Stimulated activated CD8-positive, alpha-beta memory T cell treated with anti-CD3 and anti-CD28 coated beads, Interleukin-15, amount 100 ng/mL, for 4 hours (primary cell): ENCODE measurements at regions not wholly inside any gene's neighbourhood (a gene's known extent, or its start where the extent isn't known, plus 50 kb on each side); places are given as distances from the start of the nearest gene placed in this dataset.
"Not testable (repeated sequence)": the region's sequence is repeated elsewhere in the genome, so short reads cannot be mapped to it uniquely, and the experiment has no call there.

Experiments used
- DNase-seq, 2 donors: peaks; one replicate each; pipeline ENCODE4 v3.0.0-alpha.2; 2020; ENCODE audit warnings: low read depth in 2 of 2

DNA sequence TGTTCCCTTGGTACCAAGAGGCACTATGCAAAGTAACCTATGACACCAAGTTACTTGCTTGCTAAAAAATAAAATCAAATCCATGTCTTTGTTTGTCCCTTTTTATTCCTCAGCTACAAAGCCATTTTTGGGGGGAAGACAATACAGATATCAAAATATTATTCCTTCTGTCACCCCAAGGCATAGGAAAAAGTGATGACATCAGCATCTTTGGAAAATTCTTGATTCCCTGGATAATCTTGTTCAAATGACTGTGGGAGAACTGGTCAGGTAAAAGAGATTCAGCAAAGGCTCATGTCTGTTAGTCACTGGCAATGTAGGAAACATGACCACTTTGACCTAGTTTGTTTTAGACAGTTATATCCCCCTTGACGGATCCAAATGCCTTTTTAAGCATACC is 373.1 kb downstream of the MAT2B start:
- DNase-seq = no peak

DNA sequence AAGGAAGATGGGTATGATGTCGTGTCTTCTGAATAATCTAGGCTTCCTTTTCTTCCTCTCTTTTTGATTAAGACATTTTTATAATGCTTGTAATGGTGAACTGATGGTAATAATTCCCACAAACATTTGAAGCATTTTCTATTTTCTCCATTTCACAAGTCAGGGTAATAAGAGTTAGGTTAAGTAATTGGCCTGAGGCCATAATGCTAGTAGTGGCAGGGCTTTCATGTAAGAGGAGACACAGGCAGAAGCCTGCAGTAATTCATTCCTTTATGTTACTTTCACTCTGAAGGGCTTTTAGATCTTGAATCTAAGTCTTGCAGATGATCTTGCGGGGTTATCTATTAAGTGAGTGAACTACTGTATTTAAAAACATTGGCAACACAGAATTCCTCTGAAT is 374.9 kb downstream of the MAT2B start:
- no peak for DNase-seq

DNA sequence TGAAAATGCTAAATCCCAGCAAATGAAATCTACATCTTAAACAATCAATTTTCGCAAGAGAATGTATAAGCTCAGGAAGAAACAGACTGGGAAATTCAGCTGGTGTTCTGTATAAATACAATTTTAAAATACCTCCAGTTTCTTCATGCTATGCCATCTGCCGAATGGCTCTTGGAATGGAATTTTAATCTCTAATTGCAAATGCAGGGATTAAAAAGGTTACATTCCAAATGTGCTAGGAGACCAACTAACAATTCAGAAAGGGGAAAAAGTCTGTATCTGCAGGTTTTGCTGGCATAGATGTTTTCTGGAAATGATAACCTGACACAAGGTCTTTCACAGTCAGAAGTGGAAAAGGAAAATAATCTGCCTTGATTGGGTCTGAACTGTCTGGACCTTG is 379.7 kb downstream of the MAT2B start:
- DNase-seq = no peak

GRCh38 chr5:163887854-163888253 is 382.4 kb downstream of the MAT2B start:
- no peak for DNase-seq

DNA sequence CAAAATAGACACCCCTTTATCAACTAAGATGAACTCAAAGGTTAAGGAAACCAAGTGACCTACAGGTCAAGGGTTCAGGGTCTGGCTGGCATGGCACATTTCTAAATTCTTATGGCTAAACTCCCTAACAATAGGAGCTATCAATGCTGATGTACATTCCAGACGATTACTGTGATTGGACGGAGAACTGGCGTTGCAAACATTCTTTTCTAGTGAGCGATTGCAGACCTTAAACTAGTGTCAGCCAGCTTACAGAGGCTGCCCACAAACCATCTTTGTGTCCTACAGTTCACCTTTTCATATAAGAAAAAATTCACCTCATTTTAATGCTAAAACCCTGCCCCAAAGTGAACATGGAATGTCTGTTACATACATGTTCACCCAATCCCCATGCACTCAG is 382.9 kb downstream of the MAT2B start:
- DNase-seq = no peak

DNA sequence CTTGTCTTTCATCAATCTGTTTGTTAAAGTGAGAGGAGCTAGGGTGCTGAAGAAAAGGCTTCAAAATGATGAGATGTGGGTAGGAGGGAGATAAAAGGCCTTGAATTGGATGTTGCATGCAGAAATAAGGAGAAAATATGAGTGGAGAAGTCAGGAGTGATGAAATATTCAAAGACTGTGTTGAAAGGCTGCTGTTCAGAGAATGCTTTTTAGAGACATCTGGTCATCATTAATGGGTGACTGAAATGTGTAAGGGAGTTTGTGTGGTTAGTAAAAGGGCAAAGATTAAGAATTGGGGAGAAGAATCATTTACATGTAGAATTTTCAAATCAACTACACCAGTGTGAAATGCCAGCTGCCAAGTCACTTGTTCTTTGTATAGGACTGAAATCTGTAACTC is 383.9 kb downstream of the MAT2B start:
- DNase-seq = no peak

- no peak for DNase-seq
These were observed 384.8 kb downstream of the MAT2B start for GRCh38 chr5:163890261-163890660.

- DNase-seq = no peak
These were observed 387.9 kb downstream of the MAT2B start for GRCh38 chr5:163893281-163893680.

DNA sequence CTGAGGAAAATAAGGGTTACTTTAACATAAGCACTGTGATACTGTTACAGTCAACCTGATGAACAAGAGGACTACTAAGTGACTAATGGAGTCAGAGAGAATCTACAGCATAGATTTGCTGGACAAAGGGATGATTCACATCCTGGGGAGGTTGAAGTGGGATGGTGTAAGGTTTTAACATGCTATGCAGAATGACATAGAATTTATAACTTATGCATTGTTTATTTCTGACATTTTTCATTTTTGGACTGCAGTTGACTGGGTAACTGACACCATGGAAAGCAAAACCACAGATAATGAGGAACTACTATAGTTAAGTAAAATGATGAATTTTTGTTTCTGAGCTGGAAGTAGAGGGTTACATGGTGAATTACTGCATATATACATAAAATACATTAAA is 389.2 kb downstream of the MAT2B start:
- DNase-seq = no peak

DNA sequence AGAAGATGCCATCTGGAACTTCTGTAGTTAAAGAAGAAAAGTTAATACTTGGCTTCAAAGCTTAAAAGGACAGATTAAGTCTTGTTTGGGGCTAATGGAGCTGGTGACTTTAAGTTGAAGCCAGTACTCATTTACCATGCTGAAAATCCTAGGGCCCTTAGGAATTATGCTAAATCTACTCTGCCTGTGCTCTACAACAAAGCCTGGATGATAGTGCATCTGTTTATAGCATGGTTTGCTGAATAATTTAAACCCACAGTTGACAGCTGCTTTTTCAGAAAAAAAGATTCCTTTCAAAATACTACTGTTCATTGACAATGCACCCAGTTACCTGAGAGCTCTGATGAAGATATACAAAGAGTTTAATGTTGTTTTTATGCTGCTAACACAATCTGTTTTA is 393.5 kb downstream of the MAT2B start:
- DNase-seq = no peak

DNA sequence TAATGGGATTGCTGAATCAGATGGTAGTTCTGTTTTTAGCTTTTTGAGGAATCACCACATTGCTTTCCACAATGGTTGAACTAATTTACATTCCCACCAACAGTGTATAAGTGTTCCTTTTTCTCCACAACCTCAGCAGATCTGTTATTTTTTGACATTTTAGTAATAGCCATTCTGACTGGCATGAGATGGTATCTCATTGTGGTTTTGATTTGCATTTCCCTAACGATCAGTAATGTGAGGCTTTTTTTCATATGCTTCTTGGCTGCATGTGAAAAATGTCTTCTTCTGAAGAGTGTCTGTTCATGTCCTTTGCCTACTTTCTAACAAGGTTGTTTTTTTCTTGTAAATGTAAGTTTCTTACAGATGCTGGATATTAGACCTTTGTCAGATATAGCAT is 402.4 kb downstream of the MAT2B start:
- not testable (repeated sequence) for DNase-seq

DNA sequence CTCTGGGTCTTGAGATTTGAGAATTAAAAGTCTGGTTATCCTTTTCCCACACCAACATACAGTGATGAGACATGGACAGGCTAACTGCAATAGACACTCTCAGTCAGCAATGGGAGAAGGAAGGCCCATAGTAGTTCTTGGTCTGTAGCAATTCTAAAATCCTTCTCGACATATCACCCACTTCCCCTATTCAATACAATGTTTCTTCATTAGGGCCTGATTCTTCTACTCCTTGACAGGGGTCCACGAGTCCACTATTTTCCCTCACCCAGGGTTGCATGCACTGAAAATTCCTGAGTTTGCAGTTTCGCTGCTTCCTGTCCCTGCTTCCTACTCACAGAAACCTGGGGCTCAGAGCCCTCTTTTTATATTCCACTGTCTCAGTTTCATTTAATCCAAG is 402.8 kb downstream of the MAT2B start:
- DNase-seq = no peak

DNA sequence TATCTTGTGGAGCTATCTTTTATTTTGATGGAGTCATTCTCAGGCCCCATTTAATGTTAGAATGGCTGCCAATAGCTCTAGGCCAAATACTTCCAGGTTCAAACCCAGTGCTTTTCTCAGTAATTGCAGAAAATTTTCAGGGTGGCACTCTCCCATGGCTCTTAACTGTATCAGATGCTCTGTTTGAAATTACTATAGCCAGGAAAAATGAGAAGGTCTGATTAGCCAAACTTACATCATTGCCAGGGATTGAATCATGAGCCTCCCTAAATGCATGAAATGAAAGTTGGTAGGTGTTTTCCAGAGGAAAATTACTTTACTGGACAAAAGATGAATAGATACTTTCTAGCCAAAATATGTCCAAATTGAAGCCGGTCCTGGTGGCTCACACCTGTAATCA is 404.8 kb downstream of the MAT2B start:
- no peak for DNase-seq

- no peak for DNase-seq
These were observed 406.6 kb downstream of the MAT2B start for GRCh38 chr5:163912046-163912445.

DNA sequence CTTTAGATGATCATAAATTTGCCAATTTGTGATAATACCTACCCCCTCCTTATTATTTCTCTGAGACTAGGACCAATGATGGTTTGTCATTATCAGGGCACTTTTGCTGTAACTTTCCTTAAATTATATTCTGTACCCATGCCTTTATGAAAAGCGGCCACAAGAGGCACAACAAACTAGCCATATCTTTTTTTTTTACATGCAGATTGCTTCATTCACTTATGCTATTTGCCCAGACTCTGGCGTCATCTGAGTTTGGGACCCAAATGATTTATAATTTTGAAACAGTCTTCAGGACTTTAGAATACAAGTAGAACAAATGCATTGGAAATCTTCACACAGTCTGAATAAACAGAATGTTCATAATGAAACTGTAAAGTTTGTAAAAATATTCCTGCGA is 408.1 kb downstream of the MAT2B start:
- DNase-seq = no peak

DNA sequence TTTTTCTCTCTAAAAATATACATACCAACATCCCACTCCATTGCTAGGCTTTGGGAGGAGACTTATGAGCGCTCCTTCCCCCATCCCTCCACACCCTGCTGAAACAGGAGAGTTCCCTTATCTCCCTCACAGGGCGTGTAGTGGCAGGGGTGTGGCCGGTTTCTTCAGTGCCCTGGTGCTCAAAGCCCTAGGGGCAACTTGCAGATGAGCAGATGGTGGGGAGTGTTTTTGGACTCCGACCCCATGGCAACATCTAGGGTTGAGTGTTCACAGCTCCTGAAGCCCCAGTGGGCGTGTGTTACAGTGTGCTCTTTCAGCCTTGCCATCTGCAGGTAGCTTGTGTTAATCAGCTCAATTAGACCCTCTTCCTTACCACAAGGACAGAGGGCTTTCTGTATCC is 409.5 kb downstream of the MAT2B start:
- no peak for DNase-seq

GRCh38 chr5:163915481-163915961 is 410.1 kb downstream of the MAT2B start:
- DNase-seq = no peak

- DNase-seq = no peak
These were observed 411.0 kb downstream of the MAT2B start for GRCh38 chr5:163916376-163916775.

DNA sequence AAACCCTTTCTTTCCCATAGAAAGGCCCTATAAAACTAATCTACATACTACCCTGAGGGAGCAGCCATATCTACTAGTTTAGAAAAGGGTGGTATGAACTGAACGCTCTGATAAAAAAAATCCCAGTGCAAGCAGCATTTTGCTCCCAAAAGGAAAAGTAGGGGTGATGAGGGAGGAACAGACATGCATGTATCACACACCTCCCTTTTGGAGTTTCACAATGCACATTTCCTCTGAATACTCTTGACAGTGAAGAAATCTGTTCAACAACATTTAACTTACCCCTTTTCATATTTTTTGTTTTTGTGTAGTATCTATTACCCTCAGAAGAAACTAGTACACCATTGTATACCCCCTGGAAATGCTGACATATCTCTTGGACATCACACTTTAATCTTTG is 411.4 kb downstream of the MAT2B start:
- DNase-seq = no peak

DNA sequence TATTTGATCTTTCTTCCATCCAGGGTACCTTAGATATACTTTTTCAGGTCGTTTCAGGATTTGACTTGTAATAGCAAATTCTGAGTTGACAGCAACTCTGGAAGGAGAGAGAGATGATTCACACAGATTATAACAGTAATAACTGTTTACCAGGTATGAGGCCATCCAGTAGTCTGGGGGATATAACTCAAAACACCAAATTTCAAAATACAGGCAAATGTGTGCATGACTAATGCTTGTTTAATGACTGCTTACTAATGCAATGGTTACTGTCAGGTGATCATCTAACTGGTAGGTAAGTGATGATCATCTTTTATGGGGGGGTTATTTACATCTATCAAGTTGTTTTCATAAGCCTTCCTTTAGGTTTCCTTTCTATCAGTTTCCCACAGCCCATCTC is 412.3 kb downstream of the MAT2B start:
- no peak for DNase-seq

DNA sequence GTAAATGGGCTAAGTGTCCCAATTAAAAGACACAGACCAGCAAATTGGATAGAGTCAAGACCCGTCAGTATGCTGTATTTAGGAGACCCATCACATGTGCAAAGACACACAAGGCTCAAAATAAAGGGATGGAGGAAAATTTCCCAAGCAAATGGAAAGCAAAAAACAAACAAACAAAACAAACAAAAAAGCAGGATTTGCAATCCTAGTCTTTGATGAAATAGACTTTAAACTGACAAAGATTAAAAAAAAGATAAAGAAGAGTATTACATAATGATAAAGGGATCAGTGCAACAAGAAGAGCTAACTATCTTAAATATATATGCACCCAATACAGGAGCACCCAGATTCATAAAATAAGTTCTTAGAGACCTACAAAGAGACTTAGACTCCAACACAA is 429.6 kb downstream of the MAT2B start:
- not testable (repeated sequence) for DNase-seq

GRCh38 chr5:163938595-163938994 is 433.2 kb downstream of the MAT2B start:
- DNase-seq = no peak

- no peak for DNase-seq
These were observed 435.7 kb downstream of the MAT2B start for GRCh38 chr5:163941079-163941478.

DNA sequence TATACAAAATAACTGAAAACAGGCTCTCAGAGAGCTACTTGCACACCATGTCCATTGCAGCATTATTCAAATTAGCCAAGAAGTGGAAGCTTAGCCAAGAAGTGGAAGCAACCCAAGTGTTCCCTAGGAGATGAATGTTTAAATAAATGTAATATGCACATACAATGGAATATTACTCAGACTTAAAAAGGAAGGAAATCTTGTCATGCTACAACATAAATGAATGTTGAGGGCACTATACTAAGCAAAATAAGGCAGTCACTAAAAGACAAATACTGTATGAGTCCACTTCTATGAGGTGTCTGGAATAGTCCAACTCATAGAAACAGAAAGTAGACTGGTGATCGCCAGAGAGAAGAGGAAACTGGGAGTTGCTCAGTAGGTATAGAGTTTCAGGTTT is 438.1 kb downstream of the MAT2B start:
- DNase-seq = no peak

- DNase-seq = no peak
These were observed 439.3 kb downstream of the MAT2B start for GRCh38 chr5:163944738-163945137.
